ENCODE measurements at regions not wholly inside any gene's neighbourhood (a gene's known extent, or its start where the extent isn't known, plus 50 kb on each side); places are given as distances from the start of the nearest gene placed in this dataset.

- H3K9ac ChIP-seq (ENCODE audit: low read depth in 1 of 2, low read length in 2 of 2): no peak overlapping the region
- H3K9me3 ChIP-seq (ENCODE audit: control insufficient read depth in 2 of 2, low read length in 2 of 2): no peaks in the 10 kb centered on the region
- no peak overlapping the region for H3K27ac ChIP-seq (ENCODE audit: low read depth in 2 of 2, low read length in 2 of 2)
- H3K4me3 ChIP-seq (ENCODE audit: low read length in 2 of 2): no peak overlapping the region
- H3K27me3 ChIP-seq (ENCODE audit: control insufficient read depth in 2 of 2, insufficient read depth in 2 of 2, low read length in 2 of 2): no peaks in the 10 kb centered on the region
- H3K4me1 ChIP-seq (ENCODE audit: control insufficient read depth in 2 of 2, insufficient read depth in 2 of 2, low read length in 2 of 2): no peaks in the 10 kb centered on the region
- H3K36me3 ChIP-seq (ENCODE audit: control insufficient read depth in 2 of 2, insufficient read depth in 2 of 2, low read length in 2 of 2): no peaks in the 10 kb centered on the region
These were observed 78.0 kb upstream of the EGR2 start for GRCh38 chr10:62894156-62894555.

- Histone ChIP-seq H3K27me3 (ENCODE audit: control insufficient read depth in 2 of 2, insufficient read depth in 2 of 2, low read length in 2 of 2) (no peaks in the 10 kb centered on the region), H3K27ac (ENCODE audit: low read depth in 2 of 2, low read length in 2 of 2) (no peak overlapping the region), H3K36me3 (ENCODE audit: control insufficient read depth in 2 of 2, insufficient read depth in 2 of 2, low read length in 2 of 2) (no peaks in the 10 kb centered on the region), H3K4me3 (ENCODE audit: low read length in 2 of 2) (no peak overlapping the region), H3K9ac (ENCODE audit: low read depth in 1 of 2, low read length in 2 of 2) (no peak overlapping the region), H3K9me3 (ENCODE audit: control insufficient read depth in 2 of 2, low read length in 2 of 2) (no peaks in the 10 kb centered on the region), H3K4me1 (ENCODE audit: control insufficient read depth in 2 of 2, insufficient read depth in 2 of 2, low read length in 2 of 2) (no peaks in the 10 kb centered on the region)
These were observed 76.9 kb upstream of the EGR2 start for GRCh38 chr10:62893036-62893435.

- H3K27me3 ChIP-seq (ENCODE audit: control insufficient read depth in 2 of 2, insufficient read depth in 2 of 2, low read length in 2 of 2): no peaks in the 10 kb centered on the region
- H3K36me3 ChIP-seq (ENCODE audit: control insufficient read depth in 2 of 2, insufficient read depth in 2 of 2, low read length in 2 of 2): no peaks in the 10 kb centered on the region
- H3K9me3 ChIP-seq (ENCODE audit: control insufficient read depth in 2 of 2, low read length in 2 of 2): no peaks in the 10 kb centered on the region
- H3K9ac ChIP-seq (ENCODE audit: low read depth in 1 of 2, low read length in 2 of 2): no peak overlapping the region
- no peak overlapping the region for H3K4me3 ChIP-seq (ENCODE audit: low read length in 2 of 2)
- no peaks in the 10 kb centered on the region for H3K4me1 ChIP-seq (ENCODE audit: control insufficient read depth in 2 of 2, insufficient read depth in 2 of 2, low read length in 2 of 2)
- H3K27ac ChIP-seq (ENCODE audit: low read depth in 2 of 2, low read length in 2 of 2): no peak overlapping the region
These were observed 74.2 kb upstream of the EGR2 start for GRCh38 chr10:62890395-62890794.

GRCh38 chr10:62887642-62888041 lies 71.5 kb upstream of the EGR2 start:
- no peaks in the 10 kb centered on the region for H3K4me1 ChIP-seq (ENCODE audit: control insufficient read depth in 2 of 2, insufficient read depth in 2 of 2, low read length in 2 of 2)
- H3K36me3 ChIP-seq (ENCODE audit: control insufficient read depth in 2 of 2, insufficient read depth in 2 of 2, low read length in 2 of 2): no peaks in the 10 kb centered on the region
- H3K9ac ChIP-seq (ENCODE audit: low read depth in 1 of 2, low read length in 2 of 2): no peak overlapping the region
- H3K27me3 ChIP-seq (ENCODE audit: control insufficient read depth in 2 of 2, insufficient read depth in 2 of 2, low read length in 2 of 2): no peaks in the 10 kb centered on the region
- H3K9me3 ChIP-seq (ENCODE audit: control insufficient read depth in 2 of 2, low read length in 2 of 2): no peaks in the 10 kb centered on the region
- H3K27ac ChIP-seq (ENCODE audit: low read depth in 2 of 2, low read length in 2 of 2): no peak overlapping the region
- no peak overlapping the region for H3K4me3 ChIP-seq (ENCODE audit: low read length in 2 of 2)

- Histone ChIP-seq H3K27ac (ENCODE audit: low read depth in 2 of 2, low read length in 2 of 2) (no peak overlapping the region), H3K9me3 (ENCODE audit: control insufficient read depth in 2 of 2, low read length in 2 of 2) (no peaks in the 10 kb centered on the region), H3K9ac (ENCODE audit: low read depth in 1 of 2, low read length in 2 of 2) (no peak overlapping the region), H3K4me1 (ENCODE audit: control insufficient read depth in 2 of 2, insufficient read depth in 2 of 2, low read length in 2 of 2) (no peaks in the 10 kb centered on the region), H3K36me3 (ENCODE audit: control insufficient read depth in 2 of 2, insufficient read depth in 2 of 2, low read length in 2 of 2) (no peaks in the 10 kb centered on the region), H3K27me3 (ENCODE audit: control insufficient read depth in 2 of 2, insufficient read depth in 2 of 2, low read length in 2 of 2) (no peaks in the 10 kb centered on the region), H3K4me3 (ENCODE audit: low read length in 2 of 2) (no peak overlapping the region)
These were observed 69.7 kb upstream of the EGR2 start for GRCh38 chr10:62885684-62886461.

GRCh38 chr10:62880162-62880561 lies 64.0 kb upstream of the EGR2 start:
- Histone ChIP-seq H3K36me3 (ENCODE audit: control insufficient read depth in 2 of 2, insufficient read depth in 2 of 2, low read length in 2 of 2) (no peaks in the 10 kb centered on the region), H3K4me3 (ENCODE audit: low read length in 2 of 2) (no peak overlapping the region), H3K9me3 (ENCODE audit: control insufficient read depth in 2 of 2, low read length in 2 of 2) (no peaks in the 10 kb centered on the region), H3K9ac (ENCODE audit: low read depth in 1 of 2, low read length in 2 of 2) (no peak overlapping the region), H3K27ac (ENCODE audit: low read depth in 2 of 2, low read length in 2 of 2) (no peak overlapping the region), H3K27me3 (ENCODE audit: control insufficient read depth in 2 of 2, insufficient read depth in 2 of 2, low read length in 2 of 2) (no peaks in the 10 kb centered on the region), H3K4me1 (ENCODE audit: control insufficient read depth in 2 of 2, insufficient read depth in 2 of 2, low read length in 2 of 2) (no peaks in the 10 kb centered on the region)

- no peaks in the 10 kb centered on the region for H3K36me3 ChIP-seq (ENCODE audit: control insufficient read depth in 2 of 2, insufficient read depth in 2 of 2, low read length in 2 of 2)
- no peaks in the 10 kb centered on the region for H3K4me1 ChIP-seq (ENCODE audit: control insufficient read depth in 2 of 2, insufficient read depth in 2 of 2, low read length in 2 of 2)
- no peaks in the 10 kb centered on the region for H3K9me3 ChIP-seq (ENCODE audit: control insufficient read depth in 2 of 2, low read length in 2 of 2)
- no peak overlapping the region for H3K9ac ChIP-seq (ENCODE audit: low read depth in 1 of 2, low read length in 2 of 2)
- H3K27ac ChIP-seq (ENCODE audit: low read depth in 2 of 2, low read length in 2 of 2): no peak overlapping the region
- no peaks in the 10 kb centered on the region for H3K27me3 ChIP-seq (ENCODE audit: control insufficient read depth in 2 of 2, insufficient read depth in 2 of 2, low read length in 2 of 2)
- no peak overlapping the region for H3K4me3 ChIP-seq (ENCODE audit: low read length in 2 of 2)
These were observed 57.7 kb upstream of the EGR2 start for GRCh38 chr10:62873866-62874265.

GRCh38 chr10:62870866-62871265 lies 54.7 kb upstream of the EGR2 start:
- H3K9me3 ChIP-seq (ENCODE audit: control insufficient read depth in 2 of 2, low read length in 2 of 2): no peaks in the 10 kb centered on the region
- no peak overlapping the region for H3K9ac ChIP-seq (ENCODE audit: low read depth in 1 of 2, low read length in 2 of 2)
- no peak overlapping the region for H3K27ac ChIP-seq (ENCODE audit: low read depth in 2 of 2, low read length in 2 of 2)
- no peaks in the 10 kb centered on the region for H3K27me3 ChIP-seq (ENCODE audit: control insufficient read depth in 2 of 2, insufficient read depth in 2 of 2, low read length in 2 of 2)
- no peaks in the 10 kb centered on the region for H3K4me1 ChIP-seq (ENCODE audit: control insufficient read depth in 2 of 2, insufficient read depth in 2 of 2, low read length in 2 of 2)
- no peak overlapping the region for H3K4me3 ChIP-seq (ENCODE audit: low read length in 2 of 2)
- no peaks in the 10 kb centered on the region for H3K36me3 ChIP-seq (ENCODE audit: control insufficient read depth in 2 of 2, insufficient read depth in 2 of 2, low read length in 2 of 2)

- no peaks in the 10 kb centered on the region for H3K4me1 ChIP-seq (ENCODE audit: control insufficient read depth in 2 of 2, insufficient read depth in 2 of 2, low read length in 2 of 2)
- H3K27ac ChIP-seq (ENCODE audit: low read depth in 2 of 2, low read length in 2 of 2): no peak overlapping the region
- H3K36me3 ChIP-seq (ENCODE audit: control insufficient read depth in 2 of 2, insufficient read depth in 2 of 2, low read length in 2 of 2): no peaks in the 10 kb centered on the region
- no peaks in the 10 kb centered on the region for H3K9me3 ChIP-seq (ENCODE audit: control insufficient read depth in 2 of 2, low read length in 2 of 2)
- no peaks in the 10 kb centered on the region for H3K27me3 ChIP-seq (ENCODE audit: control insufficient read depth in 2 of 2, insufficient read depth in 2 of 2, low read length in 2 of 2)
- no peak overlapping the region for H3K4me3 ChIP-seq (ENCODE audit: low read length in 2 of 2)
- H3K9ac ChIP-seq (ENCODE audit: low read depth in 1 of 2, low read length in 2 of 2): no peak overlapping the region
These were observed 53.8 kb upstream of the EGR2 start for GRCh38 chr10:62869958-62870357.

GRCh38 chr10:62866941-62867340 lies 50.8 kb upstream of the EGR2 start:
- H3K27me3 ChIP-seq (ENCODE audit: control insufficient read depth in 2 of 2, insufficient read depth in 2 of 2, low read length in 2 of 2): no peaks in the 10 kb centered on the region
- no peak overlapping the region for H3K27ac ChIP-seq (ENCODE audit: low read depth in 2 of 2, low read length in 2 of 2)
- H3K36me3 ChIP-seq (ENCODE audit: control insufficient read depth in 2 of 2, insufficient read depth in 2 of 2, low read length in 2 of 2): no peaks in the 10 kb centered on the region
- H3K4me1 ChIP-seq (ENCODE audit: control insufficient read depth in 2 of 2, insufficient read depth in 2 of 2, low read length in 2 of 2): no peaks in the 10 kb centered on the region
- no peak overlapping the region for H3K4me3 ChIP-seq (ENCODE audit: low read length in 2 of 2)
- no peak overlapping the region for H3K9ac ChIP-seq (ENCODE audit: low read depth in 1 of 2, low read length in 2 of 2)
- no peaks in the 10 kb centered on the region for H3K9me3 ChIP-seq (ENCODE audit: control insufficient read depth in 2 of 2, low read length in 2 of 2)
